GM12892 (cell line): ENCODE measurements at regions not wholly inside any gene's neighbourhood (a gene's known extent, or its start where the extent isn't known, plus 50 kb on each side); places are given as distances from the start of the nearest gene placed in this dataset.

Experiments used
- POLR2A ChIP-seq: IDR thresholded peaks from 2 replicates; pipeline ENCODE4 v1.6.1; 2011; ENCODE audit warnings: low read depth, low read length, control low read depth
- POLR2AphosphoS5 ChIP-seq: IDR thresholded peaks from 2 replicates; pipeline ENCODE4 v1.6.1; 2011; ENCODE audit warnings: low read depth, low read length, control low read depth
- TAF1 ChIP-seq: IDR thresholded peaks from 2 replicates; pipeline ENCODE4 v1.6.1; 2011; ENCODE audit warnings: low read depth, mild to moderate bottlenecking, control low read depth, low read length, borderline replicate concordance

- TF ChIP-seq POLR2AphosphoS5 (no peak), POLR2A (no peak), TAF1 (no peak)
Measured at GRCh38 chr4:173700650-173701049, 170.6 kb upstream of the HAND2 start.
